ENCODE measurements at regions not wholly inside any gene's neighbourhood (a gene's known extent, or its start where the extent isn't known, plus 50 kb on each side); places are given as distances from the start of the nearest gene placed in this dataset.
"Not testable (repeated sequence)": the region's sequence is repeated elsewhere in the genome, so short reads cannot be mapped to it uniquely, and the experiment has no call there.

GRCh38 chr1:238491265-238491664 lies 600.5 kb upstream of the ZP4 start:
- no peak for DNase-seq

GRCh38 chr1:238489006-238489405 lies 598.3 kb upstream of the ZP4 start:
- DNase-seq: no peak

GRCh38 chr1:238488401-238488800 lies 597.7 kb upstream of the ZP4 start:
- no peak for DNase-seq

GRCh38 chr1:238487931-238488330 lies 597.2 kb upstream of the ZP4 start:
- DNase-seq: no peak

GRCh38 chr1:238485912-238486209 lies 595.1 kb upstream of the ZP4 start:
- no peak for DNase-seq

- DNase-seq: no peak
Observed at GRCh38 chr1:238485057-238485911, 594.6 kb upstream of the ZP4 start.

- DNase-seq: no peak
Observed at GRCh38 chr1:238484121-238484520, 593.4 kb upstream of the ZP4 start.

- DNase-seq: no peak
Observed at GRCh38 chr1:238476841-238477240, 586.1 kb upstream of the ZP4 start.

- DNase-seq: no peak
Observed at GRCh38 chr1:238475712-238476111, 585.0 kb upstream of the ZP4 start.

GRCh38 chr1:238474263-238474662 lies 583.5 kb upstream of the ZP4 start:
- no peak for DNase-seq

- DNase-seq: no peak
Observed at GRCh38 chr1:238469146-238469631, 578.5 kb upstream of the ZP4 start.

- no peak for DNase-seq
Observed at GRCh38 chr1:238468068-238468467, 577.3 kb upstream of the ZP4 start.

- no peak for DNase-seq
Observed at GRCh38 chr1:238466459-238466858, 575.7 kb upstream of the ZP4 start.

GRCh38 chr1:238465449-238465848 lies 574.7 kb upstream of the ZP4 start:
- DNase-seq: no peak

- DNase-seq: no peak
Observed at GRCh38 chr1:238458899-238459298, 568.2 kb upstream of the ZP4 start.

GRCh38 chr1:238457610-238458009 lies 566.9 kb upstream of the ZP4 start:
- DNase-seq: no peak

GRCh38 chr1:238451781-238452310 lies 561.1 kb upstream of the ZP4 start:
- DNase-seq: no peak

GRCh38 chr1:238450976-238451375 lies 560.3 kb upstream of the ZP4 start:
- DNase-seq: no peak

- no peak for DNase-seq
Observed at GRCh38 chr1:238443687-238444086, 553.0 kb upstream of the ZP4 start.

- no peak for DNase-seq
Observed at GRCh38 chr1:238439511-238439910, 548.8 kb upstream of the ZP4 start.

GRCh38 chr1:238438311-238439270 lies 547.9 kb upstream of the ZP4 start:
- no peak for DNase-seq

GRCh38 chr1:238429703-238430102 lies 539.0 kb upstream of the ZP4 start:
- not testable (repeated sequence) for DNase-seq

GRCh38 chr1:238419209-238419608 lies 528.5 kb upstream of the ZP4 start:
- DNase-seq: no peak

- DNase-seq: no peak
Observed at GRCh38 chr1:238409932-238410331, 519.2 kb upstream of the ZP4 start.

Data from stimulated activated CD4-positive, alpha-beta T cell treated with anti-CD3 and anti-CD28 coated beads, Interleukin-15, amount 100 ng/mL, for 24 hours (primary cell).